ENCODE measurements at regions not wholly inside any gene's neighbourhood (a gene's known extent, or its start where the extent isn't known, plus 50 kb on each side); places are given as distances from the start of the nearest gene placed in this dataset.
A peak's percentile ranks its signal among the peaks of the same experiment; 100 is the strongest.
"Not testable (repeated sequence)": the region's sequence is repeated elsewhere in the genome, so short reads cannot be mapped to it uniquely, and the experiment has no call there.

DNA sequence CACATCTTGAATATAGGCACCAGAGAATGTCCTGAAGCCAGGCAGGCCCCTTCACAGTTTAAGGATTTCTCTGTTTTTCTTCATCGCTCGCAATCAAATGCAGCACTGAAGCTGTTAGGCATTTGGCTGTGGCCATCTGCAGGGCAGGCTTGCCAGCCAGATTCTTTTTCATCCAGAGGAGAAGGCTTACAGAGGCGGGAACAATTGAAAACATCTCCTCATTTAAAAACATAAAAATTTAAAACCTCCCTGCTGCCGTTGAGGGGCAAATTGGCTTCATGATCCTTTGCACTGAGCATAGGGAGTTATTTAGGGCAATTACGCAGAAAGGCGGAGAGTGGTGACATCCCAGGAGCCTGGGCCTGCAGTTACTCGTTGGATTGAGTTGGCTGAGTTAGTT lies 500.0 kb downstream of the TYW1 start:
- no peak overlapping the region for H3K4me3 ChIP-seq (replicated peaks in 1 of 3)
- no peaks in the 10 kb centered on the region for H3K4me1 ChIP-seq
- intact Hi-C loops (cut with DNase I): no loop called here
- no peaks in the 10 kb centered on the region for H3K36me3 ChIP-seq
- TF ChIP-seq POLR2A (IDR thresholded peaks at IDR 0.05) (no peak), CTCF (IDR thresholded peaks at IDR 0.05) (no peak)
- no peak for DNase-seq
- no peaks in the 10 kb centered on the region for H3K27me3 ChIP-seq
- no peaks in the 10 kb centered on the region for H3K9me3 ChIP-seq
- 69 to 73% methylated on average over 7 of the region's 7 CpGs for WGBS, 2 donors
- H3K27ac ChIP-seq: no peak overlapping the region

GRCh38 chr7:67497914-67498313 lies 501.3 kb downstream of the TYW1 start:
- not testable (repeated sequence) for H3K27me3 ChIP-seq; H3K4me3 ChIP-seq (replicated peaks in 1 of 3)
- 83 to 96% methylated on average over 3 of the region's 3 CpGs for WGBS, 2 donors

DNA sequence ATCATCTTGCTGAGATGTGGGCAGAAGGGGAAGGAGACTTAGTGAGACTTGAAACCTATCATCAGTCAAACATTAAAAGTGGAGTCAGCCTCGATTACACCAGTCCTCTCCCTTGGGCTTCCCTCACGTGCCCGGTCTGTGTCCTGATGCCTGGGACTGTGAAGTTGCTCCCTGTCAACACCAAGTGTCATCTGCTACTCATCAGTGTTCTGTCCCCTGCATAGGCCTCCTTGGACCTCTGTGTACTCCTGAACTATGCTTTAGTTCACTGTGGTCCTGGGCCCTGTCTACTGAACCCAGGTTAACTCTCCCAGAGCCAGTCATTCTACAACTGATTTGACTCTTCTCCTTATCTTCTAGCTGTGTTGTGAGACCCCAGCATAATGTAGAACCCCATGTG lies 506.3 kb downstream of the TYW1 start:
- intact Hi-C loops (cut with DNase I): no loop called here
- Histone ChIP-seq H3K4me1 (no peaks in the 10 kb centered on the region), H3K4me3 (replicated peaks in 1 of 3) (no peak overlapping the region), H3K36me3 (no peaks in the 10 kb centered on the region), H3K27ac (no peak overlapping the region), H3K9me3 (no peaks in the 10 kb centered on the region), H3K27me3 (no peaks in the 10 kb centered on the region)
- WGBS, 2 donors: 75 to 85% methylated on average over 3 of the region's 3 CpGs
- no peak for TF ChIP-seq POLR2A (IDR thresholded peaks at IDR 0.05)
- TF ChIP-seq CTCF (IDR thresholded peaks at IDR 0.05): no peak
- DNase-seq: no peak

More at GRCh38 chr7:67497914-67498313, 501.3 kb downstream of the TYW1 start:
- H3K36me3 ChIP-seq; H3K9me3 ChIP-seq; DNase-seq; intact Hi-C loops (cut with DNase I); H3K27ac ChIP-seq; H3K4me1 ChIP-seq: not testable (repeated sequence)

DNA sequence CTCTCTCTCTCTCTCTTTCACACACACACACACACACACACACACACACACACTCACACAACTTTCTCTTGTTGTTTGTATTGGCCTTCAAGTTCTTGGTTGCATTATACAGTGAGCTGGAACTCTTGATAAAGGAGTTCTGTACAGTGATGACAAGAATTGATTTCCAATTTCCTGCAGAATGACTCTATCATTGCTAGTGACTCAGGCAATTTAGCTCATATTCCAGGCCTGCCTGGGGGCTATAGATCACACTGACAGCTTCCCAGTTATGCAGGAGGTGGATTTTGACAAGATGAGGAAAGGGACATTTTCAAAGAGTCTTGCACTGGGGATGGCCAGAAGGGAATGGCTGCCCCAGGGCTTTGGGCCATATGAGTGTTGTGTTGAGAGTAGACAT lies 508.8 kb downstream of the TYW1 start:
- Histone ChIP-seq H3K27ac (no peak overlapping the region), H3K9me3 (no peaks in the 10 kb centered on the region)
- intact Hi-C loops (cut with DNase I): no loop called here

DNA sequence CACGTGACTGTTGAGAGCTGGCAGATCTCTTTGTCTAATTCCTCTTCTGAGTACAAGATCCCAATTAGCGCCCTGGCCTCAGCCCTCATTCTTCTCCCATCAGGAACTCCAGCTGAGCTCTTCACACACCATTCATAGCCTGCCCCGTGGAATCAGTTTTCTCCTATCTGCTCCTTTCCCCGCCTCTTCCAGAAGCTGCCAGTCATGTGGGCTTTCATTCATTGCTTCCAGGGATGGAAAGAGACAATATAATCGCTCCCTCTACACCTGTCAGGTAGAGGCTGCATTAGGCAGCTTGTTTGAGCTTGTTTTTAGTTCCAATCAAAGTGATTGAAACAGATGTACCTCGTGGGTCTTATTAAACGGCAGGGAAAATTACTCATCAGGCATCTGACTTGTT lies 515.8 kb downstream of the TYW1 start:
- H3K27ac ChIP-seq: no peak overlapping the region
- TF ChIP-seq POLR2A (IDR thresholded peaks at IDR 0.05) (no peak), CTCF (IDR thresholded peaks at IDR 0.05) (no peak)
- H3K9me3 ChIP-seq: no peaks in the 10 kb centered on the region
- H3K27me3 ChIP-seq: no peaks in the 10 kb centered on the region
- H3K4me1 ChIP-seq: no peaks in the 10 kb centered on the region
- H3K4me3 ChIP-seq (replicated peaks in 1 of 3): no peak overlapping the region
- WGBS, 2 donors: 61 to 63% methylated on average over 7 of the region's 7 CpGs
- intact Hi-C loops (cut with DNase I): no loop called here
- no peak for DNase-seq
- H3K36me3 ChIP-seq: no peaks in the 10 kb centered on the region

More for the DNA sequence above, 508.8 kb downstream of the TYW1 start:
- Histone ChIP-seq H3K4me3 (replicated peaks in 1 of 3) (no peak overlapping the region), H3K4me1 (no peaks in the 10 kb centered on the region), H3K36me3 (no peaks in the 10 kb centered on the region), H3K27me3 (no peaks in the 10 kb centered on the region)
- DNase-seq: no peak
- TF ChIP-seq CTCF (IDR thresholded peaks at IDR 0.05) (no peak), POLR2A (IDR thresholded peaks at IDR 0.05) (no peak)

GRCh38 chr7:67518580-67518979 lies 521.9 kb downstream of the TYW1 start:
- peaks cover 0 to 6% of the 10 kb centered on the region in 2 donors for H3K4me1 ChIP-seq
- peak in 1 of 2 donors; percentile 3 for DNase-seq
- no peak overlapping the region for H3K4me3 ChIP-seq (replicated peaks in 1 of 3)
- H3K27ac ChIP-seq: no peak overlapping the region
- TF ChIP-seq CTCF (IDR thresholded peaks at IDR 0.05) (no peak), POLR2A (IDR thresholded peaks at IDR 0.05) (no peak)
- WGBS, 2 donors: 32 to 54% methylated on average over 3 to 4 of the region's 4 CpGs
- H3K9me3 ChIP-seq: no peaks in the 10 kb centered on the region
- H3K27me3 ChIP-seq: no peaks in the 10 kb centered on the region
- intact Hi-C loops (cut with DNase I): no loop called here
- no peaks in the 10 kb centered on the region for H3K36me3 ChIP-seq
